Stimulated activated CD4-positive, alpha-beta T cell treated with anti-CD3 and anti-CD28 coated beads, Interleukin-15, amount 100 ng/mL, for 48 hours (primary cell): ENCODE measurements at regions not wholly inside any gene's neighbourhood (a gene's known extent, or its start where the extent isn't known, plus 50 kb on each side); places are given as distances from the start of the nearest gene placed in this dataset.
"Not testable (repeated sequence)": the region's sequence is repeated elsewhere in the genome, so short reads cannot be mapped to it uniquely, and the experiment has no call there.

Source experiments
- DNase-seq, 2 donors: peaks; one replicate each; pipeline ENCODE4 v3.0.0-alpha.2; 2020; ENCODE audit warnings: low read depth in 2 of 2

- no peak for DNase-seq
These were observed 151.0 kb downstream of the MREG start for GRCh38 chr2:215862351-215862771.

- no peak for DNase-seq
These were observed 151.6 kb downstream of the MREG start for GRCh38 chr2:215861607-215862350.

GRCh38 chr2:215856080-215856479, 157.3 kb downstream of the MREG start:
- no peak for DNase-seq

- not testable (repeated sequence) for DNase-seq
These were observed 158.0 kb downstream of the MREG start for GRCh38 chr2:215855308-215855707.

- DNase-seq, result no peak
These were observed 159.3 kb downstream of the MREG start for GRCh38 chr2:215854008-215854407.

- DNase-seq, result no peak
These were observed 161.7 kb downstream of the MREG start for GRCh38 chr2:215851696-215852095.

GRCh38 chr2:215851082-215851481, 162.3 kb downstream of the MREG start:
- no peak for DNase-seq

- DNase-seq, result no peak
These were observed 163.0 kb downstream of the MREG start for GRCh38 chr2:215850380-215850779.

- DNase-seq, result no peak
These were observed 163.6 kb downstream of the MREG start for GRCh38 chr2:215849771-215850170.

GRCh38 chr2:215848698-215849097, 164.7 kb downstream of the MREG start:
- DNase-seq, result no peak

- no peak for DNase-seq
These were observed 165.2 kb downstream of the MREG start for GRCh38 chr2:215848146-215848545.

- no peak for DNase-seq
These were observed 165.6 kb downstream of the MREG start for GRCh38 chr2:215847718-215848117.

GRCh38 chr2:215847056-215847455, 166.3 kb downstream of the MREG start:
- no peak for DNase-seq

- no peak for DNase-seq
These were observed 167.3 kb downstream of the MREG start for GRCh38 chr2:215845839-215846586.

GRCh38 chr2:215843579-215843978, 169.8 kb downstream of the MREG start:
- peak in 1 of 2 donors; percentile 4 for DNase-seq

- no peak for DNase-seq
These were observed 172.1 kb downstream of the MREG start for GRCh38 chr2:215841175-215841816.

- no peak for DNase-seq
These were observed 173.5 kb downstream of the MREG start for GRCh38 chr2:215839816-215840215.

- DNase-seq, result no peak
These were observed 174.0 kb downstream of the MREG start for GRCh38 chr2:215839309-215839708.

- no peak for DNase-seq
These were observed 176.5 kb downstream of the MREG start for GRCh38 chr2:215836881-215837280.

GRCh38 chr2:215835657-215836056, 177.7 kb downstream of the MREG start:
- DNase-seq, result no peak

- no peak for DNase-seq
These were observed 178.1 kb downstream of the MREG start for GRCh38 chr2:215835231-215835630.

GRCh38 chr2:215833531-215834162, 179.7 kb downstream of the MREG start:
- no peak for DNase-seq
